Effector CD8-positive, alpha-beta T cell (primary cell): ENCODE measurements at regions not wholly inside any gene's neighbourhood (a gene's known extent, or its start where the extent isn't known, plus 50 kb on each side); places are given as distances from the start of the nearest gene placed in this dataset.
"Not testable (repeated sequence)": the region's sequence is repeated elsewhere in the genome, so short reads cannot be mapped to it uniquely, and the experiment has no call there.

Experiments used
- DNase-seq: peaks from one replicate; lab custom pipeline; 2025; lab: John Stamatoyannopoulos, UW

DNA sequence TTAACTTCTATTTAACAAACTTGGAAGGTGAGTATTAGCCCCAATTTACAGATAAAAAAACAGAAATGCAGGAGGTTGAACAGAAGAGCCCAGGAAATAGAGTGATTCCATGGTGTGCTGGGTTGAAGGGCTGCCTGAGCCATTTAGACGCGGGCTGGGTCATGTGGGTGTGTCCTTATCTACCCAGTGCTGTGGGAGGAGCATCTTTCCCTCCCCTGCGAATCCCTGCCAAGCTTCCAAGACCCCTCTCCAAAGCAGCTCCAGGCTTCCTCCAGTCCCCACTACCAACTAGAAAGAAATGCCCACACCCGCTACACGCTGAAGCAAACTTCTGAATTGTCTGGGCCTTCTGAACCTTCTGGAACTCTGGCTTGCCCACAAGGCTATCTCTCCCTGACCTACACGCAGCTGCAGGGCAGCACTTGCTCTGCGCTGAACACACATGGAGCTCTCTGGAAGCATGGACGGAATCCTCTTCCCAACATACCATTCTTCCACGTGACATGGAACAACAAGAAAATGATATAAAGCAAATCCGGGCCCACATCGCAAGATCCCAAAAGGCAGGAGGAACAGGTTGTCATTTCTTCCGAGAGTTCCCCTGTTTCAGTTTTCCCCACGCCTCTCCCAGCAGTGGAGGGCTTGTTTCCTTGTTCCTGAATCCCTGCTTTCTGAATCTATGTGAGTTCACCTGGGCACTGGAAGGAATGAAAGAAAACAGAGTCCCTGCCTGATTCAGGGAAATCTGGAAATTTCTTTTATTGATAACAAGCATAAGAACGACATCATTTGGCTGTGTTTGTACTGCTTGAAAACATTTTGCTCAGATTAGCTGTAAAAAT lies 562.7 kb upstream of the ID2 start:
- no peak for DNase-seq

DNA sequence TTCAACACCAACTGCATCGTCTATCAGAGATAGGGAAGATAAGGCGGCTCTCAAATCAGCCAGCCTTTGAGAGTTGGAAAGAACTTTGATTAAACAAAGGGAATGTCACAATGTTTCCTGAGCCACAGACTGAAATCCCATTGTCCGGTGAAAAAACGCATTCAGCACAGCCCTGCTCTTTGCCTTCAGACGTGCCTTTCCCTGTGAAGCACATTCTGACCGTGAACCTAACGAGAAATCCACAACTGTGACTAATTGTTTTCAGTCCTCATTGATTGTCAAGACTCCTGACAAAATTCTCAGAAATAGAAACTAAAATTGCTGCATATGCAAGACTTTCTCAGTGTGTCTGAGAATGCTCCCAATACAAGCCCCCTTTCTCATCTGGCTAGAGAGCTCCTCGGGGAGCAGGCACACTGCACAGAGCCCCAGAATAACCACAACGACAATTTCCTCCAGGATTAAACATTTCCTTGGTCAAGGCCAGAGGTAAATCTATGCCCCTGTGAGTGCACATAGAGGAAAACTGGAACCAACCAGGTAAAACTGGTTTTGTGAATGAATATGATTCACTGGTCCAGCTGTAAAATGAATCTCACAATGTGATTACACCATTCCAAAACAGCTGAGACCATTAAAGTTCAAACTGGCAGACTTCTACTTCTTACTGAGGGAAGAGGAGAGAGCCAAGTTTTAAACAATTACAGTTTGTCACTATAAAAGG lies 561.9 kb upstream of the ID2 start:
- DNase-seq, result no peak

DNA sequence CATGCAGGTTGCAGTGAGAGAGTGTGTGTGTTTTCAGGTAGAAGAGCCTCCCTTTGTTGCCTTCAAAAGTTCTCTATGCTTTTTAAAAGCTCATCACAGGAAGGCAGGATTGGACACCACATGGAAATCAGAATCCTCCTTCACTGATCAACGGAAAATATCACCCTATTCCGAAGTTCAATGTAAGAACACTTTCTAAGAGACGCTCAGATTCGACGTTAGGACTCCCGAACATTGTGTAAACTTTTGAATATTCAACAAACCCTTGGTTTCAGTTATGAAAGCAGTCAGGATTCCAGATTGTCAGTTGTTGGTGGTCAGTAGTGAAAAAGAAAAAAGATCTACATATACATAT lies 561.4 kb upstream of the ID2 start:
- no peak for DNase-seq

DNA sequence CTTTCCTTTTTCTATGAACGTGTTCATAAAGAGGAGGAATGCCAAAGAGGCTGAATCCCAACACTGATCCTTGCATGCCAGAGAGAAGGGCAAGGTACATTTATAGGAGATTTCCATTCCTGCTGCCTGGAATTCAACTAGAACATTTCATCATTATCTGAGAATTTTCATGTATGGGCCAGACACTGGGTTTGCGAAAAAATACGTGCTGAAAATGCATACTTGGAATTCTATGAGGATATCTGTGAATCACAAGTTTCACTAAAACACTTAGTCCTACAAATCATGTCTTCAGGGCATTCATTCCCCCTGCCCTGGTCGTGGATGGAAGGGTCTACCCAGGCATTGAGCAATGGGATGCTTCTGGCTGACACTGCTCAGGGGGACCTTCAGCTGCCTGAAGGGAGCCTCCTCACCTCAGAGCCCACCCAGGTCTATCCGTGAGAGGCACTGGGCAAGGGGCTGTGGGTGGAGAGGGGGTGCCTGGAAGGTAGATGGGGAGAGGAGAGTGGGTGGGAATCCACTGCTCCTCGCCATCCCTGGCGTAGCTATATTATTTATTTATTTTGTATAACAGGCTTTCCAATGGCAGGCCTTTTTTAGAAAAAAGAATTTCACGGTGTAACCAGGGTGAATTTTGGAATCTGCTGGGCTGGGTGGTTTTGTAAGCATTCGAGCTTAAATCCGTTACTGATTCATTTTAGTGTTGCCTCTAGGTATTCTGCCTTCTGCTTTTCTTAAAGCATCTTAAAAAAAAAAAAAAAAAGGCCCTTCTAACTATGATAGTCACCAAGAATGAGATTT lies 560.6 kb upstream of the ID2 start:
- DNase-seq, result no peak

DNA sequence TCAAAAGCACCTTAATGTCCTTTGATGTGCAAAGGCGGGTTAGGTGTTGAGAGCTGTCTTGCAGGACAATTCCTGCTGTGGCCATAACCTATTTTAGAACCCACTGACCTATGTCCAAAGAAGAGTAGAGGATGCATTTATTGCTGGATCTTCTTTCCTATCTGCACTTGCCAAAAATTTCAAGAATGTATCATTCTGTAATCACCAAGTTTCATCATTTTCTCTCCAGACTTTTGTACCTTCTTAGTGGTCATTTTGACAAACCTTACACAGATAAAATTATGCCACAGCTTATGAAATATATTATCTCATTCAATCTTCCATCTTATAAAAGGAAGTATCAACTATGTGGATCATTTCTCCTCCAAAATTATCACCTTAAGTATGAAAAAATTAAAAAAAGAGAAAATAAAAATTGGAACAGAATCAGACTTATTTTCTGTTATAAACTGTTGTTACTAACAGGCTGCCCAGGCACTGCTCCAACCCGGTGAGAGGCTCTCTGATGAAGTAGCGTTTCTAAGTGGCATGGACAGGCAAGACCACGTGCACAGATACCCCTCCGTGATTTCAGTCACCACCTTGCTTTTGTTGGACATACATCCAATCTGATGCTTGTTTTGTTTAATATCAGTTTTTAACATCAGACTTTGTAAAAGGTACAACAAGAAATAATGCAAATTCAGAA lies 559.9 kb upstream of the ID2 start:
- DNase-seq, result no peak

DNA sequence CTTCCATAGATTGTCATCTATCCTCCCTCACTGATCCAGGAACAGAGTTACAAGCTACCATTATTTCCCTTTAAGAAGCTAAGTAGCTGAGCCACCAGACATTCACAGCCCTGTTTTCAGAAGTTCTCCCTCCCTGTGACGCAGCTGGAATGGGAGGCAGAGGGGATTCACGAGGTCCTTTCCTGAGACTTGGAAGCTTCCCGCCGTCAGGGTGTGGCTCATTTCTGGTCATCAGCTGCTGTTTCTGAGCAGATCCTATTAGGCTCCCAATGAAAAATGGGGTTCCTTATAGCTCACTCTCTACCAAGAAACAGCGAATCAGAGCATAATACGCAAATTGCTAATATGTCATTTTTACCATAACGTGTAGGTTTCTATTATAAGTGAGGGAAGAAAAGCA lies 559.3 kb upstream of the ID2 start:
- DNase-seq, result no peak

DNA sequence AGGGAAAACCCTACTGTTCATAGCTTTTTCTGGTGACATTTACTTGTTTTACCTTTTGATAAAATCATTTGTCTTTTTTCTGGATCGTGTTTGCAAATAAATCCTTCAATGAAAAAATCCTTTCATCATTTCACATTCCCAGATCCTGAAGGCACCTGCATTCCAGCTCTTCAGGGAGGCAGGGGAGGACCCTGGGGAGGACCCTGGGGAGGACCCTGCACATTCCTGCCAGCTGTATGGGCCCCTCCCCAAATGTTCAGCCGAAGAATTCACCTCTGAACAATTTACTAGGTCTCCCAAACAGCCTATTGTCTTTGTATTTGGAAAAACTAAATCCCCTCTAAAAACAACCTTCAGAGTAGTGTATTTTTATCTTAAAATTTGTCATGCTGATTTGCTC lies 558.4 kb upstream of the ID2 start:
- no peak for DNase-seq

DNA sequence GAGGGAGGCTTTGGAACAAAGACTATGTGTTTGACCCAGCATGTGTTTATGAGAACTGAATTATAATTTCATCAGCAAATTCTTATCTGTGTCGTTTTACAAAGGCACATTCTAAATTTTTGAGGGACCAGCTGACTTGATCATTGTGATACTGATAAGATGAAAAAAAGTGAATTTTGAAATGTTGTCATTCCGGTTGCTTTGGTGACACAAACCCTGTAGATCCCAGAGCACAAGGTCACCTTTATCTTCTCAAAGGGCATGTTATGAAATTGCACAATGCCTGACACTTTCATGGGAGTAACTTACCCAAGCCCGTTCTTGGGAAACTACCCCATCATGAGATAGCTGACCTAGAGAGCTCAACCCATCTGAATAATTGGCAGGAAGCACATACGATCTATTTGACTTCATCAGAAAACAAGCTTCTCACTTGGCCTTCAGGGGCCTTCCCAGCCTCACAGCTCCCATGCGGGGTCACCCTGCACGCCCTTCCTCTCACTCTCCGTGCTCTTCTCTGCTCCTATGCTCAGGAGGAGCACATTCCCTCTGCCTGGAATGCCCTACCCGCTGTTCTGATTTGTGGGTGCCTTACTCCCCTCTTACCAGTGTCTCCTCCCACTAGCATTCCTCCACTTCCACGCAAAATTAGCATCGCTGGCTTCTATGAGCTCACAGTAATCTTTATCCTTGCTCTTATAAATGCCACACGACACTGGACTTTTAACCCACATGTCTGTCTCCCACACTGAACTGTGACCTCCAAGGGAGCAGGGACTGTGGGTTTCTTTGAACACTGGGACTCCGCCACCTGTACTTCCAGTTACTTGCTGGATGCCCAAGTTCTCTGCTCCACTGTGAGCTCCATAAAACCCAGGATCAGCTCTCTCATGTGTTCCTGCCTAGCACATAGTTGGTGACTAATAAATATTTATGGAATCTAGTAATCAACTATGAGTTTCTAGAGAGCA lies 555.8 kb upstream of the ID2 start:
- DNase-seq, result no peak

DNA sequence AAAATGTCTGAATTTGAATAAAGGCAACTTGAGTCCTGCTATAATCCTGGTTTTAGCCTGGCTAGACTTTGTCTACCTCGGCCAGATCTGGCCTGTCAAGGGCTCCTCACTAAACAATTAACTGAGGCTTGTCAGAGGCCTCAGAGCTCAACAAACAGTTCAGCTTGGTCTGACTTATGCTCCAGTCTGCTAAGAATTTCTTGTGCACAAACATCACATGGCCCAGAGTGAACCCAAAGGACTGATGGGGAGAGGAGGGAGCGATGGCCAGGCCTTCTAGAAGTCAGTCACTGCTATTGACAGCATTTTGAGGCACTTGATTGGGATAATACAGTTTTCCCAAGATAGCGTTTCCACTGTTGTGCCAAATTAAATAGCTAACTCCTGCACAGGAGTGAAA lies 555.1 kb upstream of the ID2 start:
- DNase-seq, result no peak

DNA sequence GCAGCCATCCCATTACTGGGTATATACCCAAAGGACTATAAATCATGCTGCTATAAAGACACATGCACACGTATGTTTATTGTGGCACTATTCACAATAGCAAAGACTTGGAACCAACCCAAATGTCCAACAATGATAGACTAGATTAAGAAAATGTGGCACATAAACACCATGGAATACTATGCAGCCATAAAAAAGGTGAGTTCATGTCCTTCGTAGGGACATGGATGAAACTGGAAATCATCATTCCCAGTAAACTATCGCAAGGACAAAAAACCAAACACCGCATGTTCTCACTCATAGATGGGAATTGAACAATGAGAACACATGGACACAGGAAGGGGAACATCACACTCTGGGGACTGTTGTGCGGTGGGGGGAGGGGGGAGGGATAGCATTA lies 550.4 kb upstream of the ID2 start:
- DNase-seq, result not testable (repeated sequence)

DNA sequence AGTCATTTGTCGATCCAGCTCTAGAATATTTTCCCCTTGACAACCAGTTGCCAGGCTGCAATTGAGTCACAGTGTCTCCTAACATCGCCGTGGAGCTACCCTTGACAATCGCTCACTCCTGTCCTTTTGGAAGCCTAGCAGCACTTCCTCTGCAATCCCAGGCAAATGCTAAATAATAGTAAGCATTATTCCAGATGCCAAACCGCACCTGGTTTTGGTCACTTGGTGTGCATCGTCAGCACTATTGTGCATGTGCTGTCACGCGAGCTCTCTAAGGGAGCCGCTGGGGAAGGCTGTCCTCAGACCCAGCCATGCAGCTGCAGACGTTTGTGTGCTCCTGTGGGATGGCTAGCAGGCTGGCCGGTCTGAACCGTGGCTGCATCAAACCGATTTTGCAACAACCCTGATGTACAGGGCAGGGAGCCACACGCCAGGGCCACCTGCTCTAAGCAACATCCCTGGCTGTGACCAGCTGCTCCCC lies 549.5 kb upstream of the ID2 start:
- DNase-seq, result no peak

DNA sequence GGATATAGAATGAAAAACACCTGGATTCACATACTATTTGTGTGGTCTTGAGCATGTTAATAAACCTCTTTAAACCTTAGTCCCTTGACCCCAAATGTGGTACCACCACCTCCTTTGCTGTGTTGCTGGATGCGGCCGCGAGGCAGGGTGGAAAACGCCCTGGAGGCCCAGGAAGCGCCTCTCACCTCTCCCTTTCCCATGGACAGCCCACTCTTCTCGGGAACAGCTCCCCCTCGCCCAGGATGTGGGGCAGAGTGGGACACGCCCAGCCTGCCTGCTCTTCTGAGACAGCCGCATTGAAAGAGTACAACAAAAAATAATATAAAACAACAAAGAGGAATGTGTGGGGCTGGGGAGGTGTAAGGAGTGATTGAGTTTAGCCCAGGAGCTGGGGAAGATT lies 549.0 kb upstream of the ID2 start:
- no peak for DNase-seq

DNA sequence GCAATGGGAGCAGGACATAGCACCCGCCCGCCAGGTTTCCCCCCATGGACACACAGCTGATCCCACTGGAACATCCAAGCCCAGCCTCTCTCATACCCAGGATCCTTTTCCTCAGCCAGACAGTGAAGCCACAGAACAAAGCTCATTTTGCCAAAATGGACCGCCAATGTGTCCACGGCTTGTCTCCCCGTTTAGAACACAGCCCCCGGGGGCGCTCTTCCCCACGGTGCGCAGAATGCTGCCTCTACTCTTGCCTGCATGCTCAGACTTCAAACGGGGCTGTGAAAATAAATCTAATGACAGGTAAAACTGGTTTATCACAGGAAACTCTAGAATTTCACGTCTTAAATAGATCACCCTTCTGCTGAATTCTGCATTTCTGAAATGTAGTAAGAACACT lies 548.5 kb upstream of the ID2 start:
- no peak for DNase-seq

DNA sequence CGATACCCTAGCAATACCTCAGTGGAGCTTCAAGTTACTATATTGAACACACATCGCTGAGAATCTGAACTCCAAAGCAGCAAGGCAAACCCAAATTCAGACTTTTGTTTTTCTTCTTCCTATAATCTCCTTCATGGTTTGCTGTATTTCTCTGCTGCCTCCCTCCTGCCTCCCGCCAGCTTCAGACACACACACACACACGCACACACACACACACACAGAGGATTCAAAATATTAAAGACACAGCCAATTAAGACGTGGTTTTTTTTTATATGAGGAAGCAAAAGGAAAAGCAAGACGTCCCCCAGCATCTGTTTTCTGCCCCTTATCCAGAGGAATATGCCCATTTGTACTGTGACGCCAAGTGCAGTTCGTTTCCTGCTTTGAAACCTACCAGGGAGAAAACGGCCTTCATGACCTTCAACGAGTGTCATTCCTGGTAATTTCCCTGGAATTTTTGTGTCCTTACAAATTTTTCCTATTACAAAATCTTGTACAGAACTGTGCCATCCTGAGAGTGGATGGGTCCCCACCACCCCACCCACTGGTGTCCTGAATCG lies 547.9 kb upstream of the ID2 start:
- DNase-seq, result no peak

DNA sequence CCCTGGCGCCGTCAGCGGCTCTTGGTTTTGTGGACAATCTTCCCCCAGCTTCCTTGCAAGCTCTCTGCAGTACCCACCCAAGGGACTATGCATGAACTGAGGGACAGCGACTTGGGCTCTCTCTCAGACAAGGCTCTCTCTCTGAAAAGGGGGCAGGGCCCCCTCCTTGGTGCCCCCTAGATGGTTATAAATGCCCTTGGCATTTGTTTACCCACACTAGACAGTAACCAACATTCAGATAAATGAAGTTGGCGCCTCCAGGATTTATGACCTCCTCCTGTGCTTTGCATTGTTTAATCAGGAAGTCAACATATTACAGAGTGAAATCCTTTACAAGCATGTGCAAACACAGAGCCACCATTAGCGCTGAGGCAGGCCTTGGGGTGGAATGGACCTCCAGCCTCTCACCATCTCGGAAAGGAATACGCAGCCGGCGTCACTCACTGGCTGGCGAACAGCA lies 547.4 kb upstream of the ID2 start:
- no peak for DNase-seq

DNA sequence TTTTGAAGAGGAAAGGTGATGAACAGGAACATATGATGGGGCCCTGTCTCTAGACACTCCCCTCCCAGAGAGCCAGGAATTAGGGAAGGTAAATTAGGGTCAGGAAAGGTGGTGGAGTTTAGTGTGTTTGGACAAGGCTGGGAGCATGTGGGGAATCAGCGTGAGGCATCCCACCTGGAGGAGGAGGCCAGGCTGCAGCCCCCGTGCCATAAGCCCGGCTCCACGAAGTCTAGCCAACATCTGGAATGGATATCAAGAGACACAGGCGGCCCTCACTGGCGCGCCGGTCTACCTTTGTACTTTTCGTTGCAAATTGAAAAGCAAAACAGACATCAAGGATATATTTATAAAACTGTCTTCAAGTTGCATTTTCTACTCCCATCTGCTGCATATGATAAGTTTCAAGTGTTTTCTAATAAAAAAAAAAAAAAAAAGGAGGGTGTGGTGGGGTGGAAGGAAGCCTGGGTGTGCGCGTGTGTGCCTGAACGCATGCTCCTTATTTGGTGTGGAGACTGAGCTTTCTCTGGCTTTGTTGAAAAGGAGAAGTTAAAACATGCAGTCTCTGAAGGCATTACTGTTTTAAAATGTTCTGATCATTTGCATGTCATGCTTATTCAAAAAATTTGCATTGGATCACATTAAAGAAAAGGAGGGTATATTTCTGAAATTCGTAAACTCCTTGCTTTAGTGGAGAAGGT lies 546.7 kb upstream of the ID2 start:
- no peak for DNase-seq

DNA sequence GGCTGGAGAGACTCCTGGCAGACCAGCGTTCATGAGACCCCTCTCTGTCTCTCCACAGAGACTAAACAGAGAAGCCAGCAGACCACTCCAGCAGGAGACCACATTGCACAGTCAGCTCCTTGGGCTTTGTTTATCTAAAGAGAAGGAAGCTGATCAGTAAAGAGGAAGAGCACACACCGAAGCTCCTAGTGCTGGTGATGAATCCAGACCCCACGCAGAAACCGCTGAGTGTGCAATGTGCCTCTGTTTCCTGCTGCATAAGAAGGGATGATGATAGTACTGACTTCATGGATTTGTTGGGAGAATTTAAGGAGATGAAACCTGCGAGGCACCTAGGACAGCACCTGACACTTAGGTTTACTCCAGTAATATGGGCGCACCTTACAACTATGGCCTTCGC lies 544.1 kb upstream of the ID2 start:
- DNase-seq, result no peak

DNA sequence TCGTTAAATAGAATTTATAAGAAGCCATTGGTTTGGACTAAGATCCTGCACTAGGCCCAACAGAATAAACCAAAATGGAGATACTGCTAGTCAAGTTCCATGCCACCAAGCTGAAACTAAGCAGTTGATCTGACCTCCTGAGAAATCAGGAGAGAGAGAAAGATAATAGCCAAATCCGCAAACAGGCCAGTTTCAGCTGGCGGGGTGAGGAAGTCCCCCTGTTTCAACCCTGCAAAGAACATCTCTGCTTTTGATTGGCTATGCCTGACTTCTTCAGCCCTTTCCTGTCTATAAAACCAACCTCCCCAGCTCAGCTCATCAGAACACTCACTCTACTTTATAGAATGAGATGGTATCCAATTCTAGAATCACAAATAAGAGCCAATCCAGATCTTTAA lies 543.3 kb upstream of the ID2 start:
- DNase-seq, result no peak

DNA sequence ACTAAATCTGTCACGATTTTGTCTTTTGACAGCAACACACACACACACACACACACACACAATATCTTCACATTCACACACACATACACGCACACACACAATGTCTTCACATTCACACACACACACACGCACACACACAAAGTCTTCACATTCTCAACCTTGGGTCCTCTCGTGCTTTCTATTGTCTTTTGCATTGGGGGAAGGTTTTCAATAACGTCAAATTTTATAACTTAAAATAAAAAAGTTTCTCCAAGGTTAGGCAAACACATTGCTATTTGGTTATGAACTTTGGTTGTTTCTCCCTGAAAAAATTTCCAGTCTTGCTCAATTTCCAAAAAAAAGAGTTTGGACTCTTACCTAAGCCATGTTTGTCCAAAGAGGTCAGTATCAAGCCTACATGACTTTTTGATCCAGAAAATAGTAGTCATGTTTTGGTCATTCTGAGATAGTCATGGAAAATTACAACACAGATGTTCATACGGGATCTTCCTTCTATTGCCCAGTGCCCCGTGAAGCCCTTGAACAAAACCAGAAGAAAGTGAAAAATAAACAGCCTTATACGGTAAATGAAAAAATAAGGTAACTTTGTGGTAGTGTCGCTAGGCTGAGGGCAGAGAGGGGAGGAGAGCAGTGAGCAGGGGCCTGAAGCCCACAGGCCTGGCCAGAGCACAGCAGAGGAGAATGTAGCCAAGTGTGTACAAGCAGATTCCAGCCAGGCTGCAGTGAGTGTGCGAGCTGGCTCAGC lies 542.8 kb upstream of the ID2 start:
- DNase-seq, result no peak
